Erythroblast (primary cell): ENCODE measurements at regions not wholly inside any gene's neighbourhood (a gene's known extent, or its start where the extent isn't known, plus 50 kb on each side); places are given as distances from the start of the nearest gene placed in this dataset.
A peak's percentile ranks its signal among the peaks of the same experiment; 100 is the strongest.
"Not testable (repeated sequence)": the region's sequence is repeated elsewhere in the genome, so short reads cannot be mapped to it uniquely, and the experiment has no call there.

Source experiments
- DNase-seq, 2 experiments: peaks; one replicate each; lab custom pipeline; 2025; lab: John Stamatoyannopoulos, UW
- GATA1 ChIP-seq: IDR thresholded peaks from 2 replicates; pipeline ENCODE4 v1.6.1; 2011; ENCODE audit warnings: low read depth, mild to moderate bottlenecking, control low read depth, low read length, moderate library complexity
- POLR2A ChIP-seq: IDR thresholded peaks from 2 replicates; pipeline ENCODE4 v1.6.1; 2011; ENCODE audit warnings: mild to moderate bottlenecking, low read length

GRCh38 chr21:15932726-15933125 is 202.9 kb downstream of the USP25 start:
- DNase-seq: no peak
- TF ChIP-seq GATA1 (no peak), POLR2A (no peak)

- TF ChIP-seq GATA1 (no peak), POLR2A (no peak)
These were observed 205.7 kb downstream of the USP25 start for GRCh38 chr21:15935530-15935929.

GRCh38 chr21:15943009-15943666 is 213.4 kb downstream of the USP25 start:
- TF ChIP-seq GATA1: no peak
- TF ChIP-seq POLR2A: no peak
- no peak for DNase-seq

More at GRCh38 chr21:15935530-15935929, 205.7 kb downstream of the USP25 start:
- no peak for DNase-seq

- no peak for DNase-seq
- TF ChIP-seq POLR2A (no peak), GATA1 (no peak)
These were observed 217.9 kb downstream of the USP25 start for GRCh38 chr21:15947677-15948076.

- no peak for DNase-seq
- TF ChIP-seq GATA1: no peak
- TF ChIP-seq POLR2A: no peak
These were observed 223.9 kb downstream of the USP25 start for GRCh38 chr21:15953551-15954116.

- no peak for DNase-seq
- TF ChIP-seq GATA1: no peak
- TF ChIP-seq POLR2A: no peak
These were observed 234.6 kb downstream of the USP25 start for GRCh38 chr21:15964236-15964855.

- no peak for TF ChIP-seq POLR2A
- TF ChIP-seq GATA1: no peak
- no peak for DNase-seq
These were observed 236.4 kb downstream of the USP25 start for GRCh38 chr21:15966231-15966630.

GRCh38 chr21:15966651-15967050 is 236.9 kb downstream of the USP25 start:
- TF ChIP-seq GATA1 (no peak), POLR2A (no peak)
- no peak for DNase-seq

GRCh38 chr21:15967661-15968060 is 237.9 kb downstream of the USP25 start:
- no peak for DNase-seq
- no peak for TF ChIP-seq POLR2A

GRCh38 chr21:15968776-15969310 is 239.1 kb downstream of the USP25 start:
- TF ChIP-seq POLR2A (no peak), GATA1 (no peak)
- DNase-seq: no peak

GRCh38 chr21:15976807-15977206 is 247.0 kb downstream of the USP25 start:
- DNase-seq: peak in 1 of 2 experiments; percentile 12
- TF ChIP-seq POLR2A (no peak), GATA1 (no peak)

GRCh38 chr21:15978215-15978738 is 248.5 kb downstream of the USP25 start:
- TF ChIP-seq POLR2A: no peak
- TF ChIP-seq GATA1: no peak
- DNase-seq: no peak

GRCh38 chr21:15979493-15979892 is 249.7 kb downstream of the USP25 start:
- not testable (repeated sequence) for DNase-seq

- no peak for DNase-seq
- TF ChIP-seq POLR2A (no peak), GATA1 (no peak)
These were observed 256.5 kb downstream of the USP25 start for GRCh38 chr21:15986277-15986676.

GRCh38 chr21:15992171-15992570 is 262.4 kb downstream of the USP25 start:
- TF ChIP-seq GATA1: no peak
- DNase-seq: no peak
